Panc1 (cell line): ENCODE measurements at regions not wholly inside any gene's neighbourhood (a gene's known extent, or its start where the extent isn't known, plus 50 kb on each side); places are given as distances from the start of the nearest gene placed in this dataset.

ENCODE experiments used
- ATAC-seq: fragments of 200-7000 bp; cut with Tn5 transposase; 2 replicates; pipeline ENCODE4 v1.9.1; 2020; ENCODE audit warnings: mild to moderate bottlenecking, moderate library complexity
- BruUV-seq: library from RNA; stranded (reverse); fragments of 400-500 nt; replicated peaks from 2 replicates; lab custom pipeline; 2021; lab: Mats Ljungman, UMichigan
- CTCF ChIA-PET: fragments of 300-600 bp; sonication (Branson Sonifier 250); formaldehyde crosslinking; loops from one replicate; lab custom pipeline; 2022; ENCODE audit warnings: antibody characterized with exemption; lab: Charles Lee
- POLR2A ChIA-PET: fragments of 300-600 bp; sonication (Branson Sonifier 250); formaldehyde crosslinking; loops from one replicate; lab custom pipeline; 2022; ENCODE audit warnings: antibody characterized with exemption; lab: Charles Lee
- DNase-seq: peaks from one replicate; pipeline ENCODE4 v3.0.0-alpha.2; 2010; ENCODE audit warnings: low read depth, low spot score
- H3K27ac ChIP-seq: 2 replicates; pipeline ENCODE4 v1.5.1; 2011; ENCODE audit warnings: mild to moderate bottlenecking, low read length, inconsistent platforms
- H3K27me3 ChIP-seq: fragments of 200-500 bp; sonication (Bioruptor generic); 2 replicates; pipeline ENCODE4 v1.6.0; 2014; ENCODE audit warnings: low read length, inconsistent platforms; ENCODE audit not compliant: control insufficient read depth, insufficient read depth
- H3K36me3 ChIP-seq: fragments of 200-500 bp; sonication (Bioruptor generic); 2 replicates; pipeline ENCODE4 v1.5.1; 2014; ENCODE audit warnings: inconsistent platforms, mild to moderate bottlenecking, low read length, moderate library complexity; ENCODE audit not compliant: control insufficient read depth, insufficient read depth
- H3K4me1 ChIP-seq: 2 replicates; pipeline ENCODE4 v1.5.1; 2011; ENCODE audit warnings: inconsistent platforms, mild to moderate bottlenecking, low read length, moderate library complexity; ENCODE audit not compliant: control insufficient read depth, insufficient read depth
- H3K4me3 ChIP-seq, 2 experiments: 2 replicates each; pipeline ENCODE4 v1.5.1; 2011 to 2012; ENCODE audit warnings: low read depth in 2 of 2, low read length in 2 of 2, mild to moderate bottlenecking in 2 of 2, inconsistent platforms in 1 of 2, moderate library complexity in 1 of 2
- H3K9me3 ChIP-seq: fragments of 200-500 bp; sonication (Bioruptor generic); 2 replicates; pipeline ENCODE4 v1.5.1; 2014; ENCODE audit warnings: low read depth, mild to moderate bottlenecking, inconsistent platforms, low read length, moderate library complexity; ENCODE audit not compliant: control insufficient read depth, insufficient read depth
- POLR2AphosphoS5 ChIP-seq: IDR thresholded peaks from 2 replicates; pipeline ENCODE4 v1.6.1; 2012; ENCODE audit warnings: mild to moderate bottlenecking, low read depth, low read length, moderate library complexity
- SIN3A ChIP-seq: IDR thresholded peaks from 2 replicates; pipeline ENCODE4 v1.6.1; 2012; ENCODE audit warnings: low read depth, mild to moderate bottlenecking, low read length, moderate library complexity, borderline replicate concordance; ENCODE audit not compliant: insufficient read depth
- TCF7L2 ChIP-seq: IDR thresholded peaks from 2 replicates; pipeline ENCODE4 v1.6.1; 2011; ENCODE audit warnings: mild to moderate bottlenecking, low read depth, low read length, inconsistent platforms
- in situ Hi-C: cut with HindIII; loops from 2 replicates; pipeline ENCODE4 v1.10.0; 2016; ENCODE audit warnings: low sequenced_read_pairs, low pct_unique_long_range_greater_than_20kb
- intact Hi-C: fragments of 100-400 bp; cut with micrococcal nuclease; formaldehyde crosslinking; loops from one replicate; pipeline ENCODE4 v1.10.0; 2022; ENCODE audit not compliant: unreplicated experiment
- TF ChIP-seq, protein P1 (sequence below), 2 experiments: IDR thresholded peaks; 2 replicates each; pipeline ENCODE4 v1.6.1; 2011 to 2012; ENCODE audit warnings: low read depth in 2 of 2, control low read depth in 1 of 2, low read length in 1 of 2, mild to moderate bottlenecking in 1 of 2, moderate library complexity in 1 of 2; ENCODE audit not compliant: insufficient read depth in 1 of 2
- TF ChIP-seq, protein P2 (sequence below): fragments of 450-650 bp; IDR thresholded peaks from 2 replicates; pipeline ENCODE4 v1.5.1; 2017; ENCODE audit warnings: mild to moderate bottlenecking

DNA sequence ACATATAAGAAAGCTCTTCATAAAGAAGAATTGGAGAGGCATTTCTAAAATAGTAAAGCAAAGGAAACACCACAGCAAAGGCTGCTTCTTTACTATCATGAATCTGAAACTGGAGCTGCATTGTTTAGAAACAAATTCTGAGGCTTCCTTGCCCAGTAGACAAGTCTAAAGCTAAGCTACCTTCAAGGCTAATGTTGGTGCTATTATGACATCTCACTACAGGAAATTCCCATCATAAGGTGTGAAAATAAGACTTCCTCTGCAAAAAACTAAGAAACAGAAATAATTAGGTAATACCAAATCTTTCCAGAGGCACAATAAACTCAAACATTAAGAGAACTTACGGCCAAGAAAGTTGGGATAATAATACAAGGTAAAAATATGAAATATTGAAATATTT is 89.9 kb upstream of the P3H2 start:
- CTCF ChIA-PET: no interaction called here
- no peaks in the 10 kb centered on the region for H3K36me3 ChIP-seq
- TF ChIP-seq, protein P1, sequence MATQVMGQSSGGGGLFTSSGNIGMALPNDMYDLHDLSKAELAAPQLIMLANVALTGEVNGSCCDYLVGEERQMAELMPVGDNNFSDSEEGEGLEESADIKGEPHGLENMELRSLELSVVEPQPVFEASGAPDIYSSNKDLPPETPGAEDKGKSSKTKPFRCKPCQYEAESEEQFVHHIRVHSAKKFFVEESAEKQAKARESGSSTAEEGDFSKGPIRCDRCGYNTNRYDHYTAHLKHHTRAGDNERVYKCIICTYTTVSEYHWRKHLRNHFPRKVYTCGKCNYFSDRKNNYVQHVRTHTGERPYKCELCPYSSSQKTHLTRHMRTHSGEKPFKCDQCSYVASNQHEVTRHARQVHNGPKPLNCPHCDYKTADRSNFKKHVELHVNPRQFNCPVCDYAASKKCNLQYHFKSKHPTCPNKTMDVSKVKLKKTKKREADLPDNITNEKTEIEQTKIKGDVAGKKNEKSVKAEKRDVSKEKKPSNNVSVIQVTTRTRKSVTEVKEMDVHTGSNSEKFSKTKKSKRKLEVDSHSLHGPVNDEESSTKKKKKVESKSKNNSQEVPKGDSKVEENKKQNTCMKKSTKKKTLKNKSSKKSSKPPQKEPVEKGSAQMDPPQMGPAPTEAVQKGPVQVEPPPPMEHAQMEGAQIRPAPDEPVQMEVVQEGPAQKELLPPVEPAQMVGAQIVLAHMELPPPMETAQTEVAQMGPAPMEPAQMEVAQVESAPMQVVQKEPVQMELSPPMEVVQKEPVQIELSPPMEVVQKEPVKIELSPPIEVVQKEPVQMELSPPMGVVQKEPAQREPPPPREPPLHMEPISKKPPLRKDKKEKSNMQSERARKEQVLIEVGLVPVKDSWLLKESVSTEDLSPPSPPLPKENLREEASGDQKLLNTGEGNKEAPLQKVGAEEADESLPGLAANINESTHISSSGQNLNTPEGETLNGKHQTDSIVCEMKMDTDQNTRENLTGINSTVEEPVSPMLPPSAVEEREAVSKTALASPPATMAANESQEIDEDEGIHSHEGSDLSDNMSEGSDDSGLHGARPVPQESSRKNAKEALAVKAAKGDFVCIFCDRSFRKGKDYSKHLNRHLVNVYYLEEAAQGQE (IDR thresholded peaks at IDR 0.05; ENCODE audit: insufficient read depth in 1 of 2, low read depth in 2 of 2, low read length in 1 of 2): no peak
- TF ChIP-seq SIN3A (no peak), POLR2AphosphoS5 (no peak)
- no peaks in the 10 kb centered on the region for H3K4me1 ChIP-seq
- POLR2A ChIA-PET: no interaction called here
- BruUV-seq: no TSS peak
- in situ Hi-C loops (loop anchor here (10.0 kb wide), 1 partner anchor 236 kb away; no protein-coding TSS in a partner anchor), intact Hi-C loops (no loop called here)
- H3K4me3 ChIP-seq: no peak overlapping the region
- no peaks in the 10 kb centered on the region for H3K9me3 ChIP-seq
- ATAC-seq (no peak), DNase-seq (no peak)
- H3K27ac ChIP-seq: no peak overlapping the region
- H3K27me3 ChIP-seq: no peaks in the 10 kb centered on the region

DNA sequence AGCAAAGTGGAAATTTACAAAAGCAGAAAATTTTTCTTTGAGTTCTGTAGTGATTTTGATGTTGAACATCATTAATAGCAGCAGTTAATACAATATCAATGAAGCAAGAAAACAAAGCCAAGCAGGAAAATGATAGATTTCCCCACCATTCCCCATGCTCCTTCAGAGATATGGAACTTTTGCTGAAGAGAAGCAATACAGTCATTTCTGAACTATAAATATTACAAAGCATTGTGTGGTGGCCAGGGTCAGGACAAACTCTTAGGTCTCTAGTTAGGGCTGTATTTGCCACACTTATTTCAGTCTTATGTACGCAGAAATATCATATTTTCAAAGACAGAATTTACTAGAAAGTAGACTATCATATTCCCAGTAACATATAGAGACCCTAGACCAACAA is 88.8 kb upstream of the P3H2 start:
- in situ Hi-C loops: no loop called here
- no peak for ATAC-seq
- CTCF ChIA-PET: no interaction called here

More for the DNA sequence above, 88.8 kb upstream of the P3H2 start:
- Histone ChIP-seq H3K4me3 (no peak overlapping the region), H3K27ac (no peak overlapping the region), H3K9me3 (no peaks in the 10 kb centered on the region), H3K36me3 (no peaks in the 10 kb centered on the region), H3K4me1 (no peaks in the 10 kb centered on the region), H3K27me3 (no peaks in the 10 kb centered on the region)
- POLR2A ChIA-PET: no interaction called here
- no TSS peak for BruUV-seq
- TF ChIP-seq POLR2AphosphoS5 (no peak), TCF7L2 (no peak), SIN3A (no peak)
- TF ChIP-seq, protein P2, sequence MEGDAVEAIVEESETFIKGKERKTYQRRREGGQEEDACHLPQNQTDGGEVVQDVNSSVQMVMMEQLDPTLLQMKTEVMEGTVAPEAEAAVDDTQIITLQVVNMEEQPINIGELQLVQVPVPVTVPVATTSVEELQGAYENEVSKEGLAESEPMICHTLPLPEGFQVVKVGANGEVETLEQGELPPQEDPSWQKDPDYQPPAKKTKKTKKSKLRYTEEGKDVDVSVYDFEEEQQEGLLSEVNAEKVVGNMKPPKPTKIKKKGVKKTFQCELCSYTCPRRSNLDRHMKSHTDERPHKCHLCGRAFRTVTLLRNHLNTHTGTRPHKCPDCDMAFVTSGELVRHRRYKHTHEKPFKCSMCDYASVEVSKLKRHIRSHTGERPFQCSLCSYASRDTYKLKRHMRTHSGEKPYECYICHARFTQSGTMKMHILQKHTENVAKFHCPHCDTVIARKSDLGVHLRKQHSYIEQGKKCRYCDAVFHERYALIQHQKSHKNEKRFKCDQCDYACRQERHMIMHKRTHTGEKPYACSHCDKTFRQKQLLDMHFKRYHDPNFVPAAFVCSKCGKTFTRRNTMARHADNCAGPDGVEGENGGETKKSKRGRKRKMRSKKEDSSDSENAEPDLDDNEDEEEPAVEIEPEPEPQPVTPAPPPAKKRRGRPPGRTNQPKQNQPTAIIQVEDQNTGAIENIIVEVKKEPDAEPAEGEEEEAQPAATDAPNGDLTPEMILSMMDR: no peak
- TF ChIP-seq, protein P1 (IDR thresholded peaks at IDR 0.05; ENCODE audit: insufficient read depth in 1 of 2, low read depth in 2 of 2, low read length in 1 of 2): no peak
- intact Hi-C loops: no loop called here
- DNase-seq: no peak
